Lung microvascular endothelial cell (primary cell): ENCODE measurements at regions not wholly inside any gene's neighbourhood (a gene's known extent, or its start where the extent isn't known, plus 50 kb on each side); places are given as distances from the start of the nearest gene placed in this dataset.

Experiments used
- DNase-seq, 2 donors: peaks; one replicate each; pipeline versions ENCODE4 v3.0.0 to v3.0.0-alpha.2; 2010; ENCODE audit warnings: low read depth in 2 of 2

DNA sequence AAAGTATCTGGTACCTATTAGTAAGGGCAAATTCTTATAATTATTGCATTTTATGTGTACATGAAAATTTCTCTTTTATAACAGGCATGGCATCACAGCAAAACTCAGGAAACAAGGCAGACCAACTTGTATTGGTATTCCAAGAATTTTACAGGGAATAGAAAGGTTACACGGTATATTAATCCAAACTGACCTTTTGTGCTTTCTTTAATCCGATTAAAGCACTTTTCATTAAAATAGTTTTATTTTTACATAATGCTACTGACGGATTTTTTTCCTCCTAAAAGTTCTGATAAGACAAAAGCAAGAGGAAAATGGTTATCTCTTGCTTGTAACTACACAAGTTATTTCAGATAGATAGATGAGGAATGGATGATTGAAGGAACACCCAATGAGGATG is 137.0 kb upstream of the SLCO3A1 start:
- DNase-seq = no peak

DNA sequence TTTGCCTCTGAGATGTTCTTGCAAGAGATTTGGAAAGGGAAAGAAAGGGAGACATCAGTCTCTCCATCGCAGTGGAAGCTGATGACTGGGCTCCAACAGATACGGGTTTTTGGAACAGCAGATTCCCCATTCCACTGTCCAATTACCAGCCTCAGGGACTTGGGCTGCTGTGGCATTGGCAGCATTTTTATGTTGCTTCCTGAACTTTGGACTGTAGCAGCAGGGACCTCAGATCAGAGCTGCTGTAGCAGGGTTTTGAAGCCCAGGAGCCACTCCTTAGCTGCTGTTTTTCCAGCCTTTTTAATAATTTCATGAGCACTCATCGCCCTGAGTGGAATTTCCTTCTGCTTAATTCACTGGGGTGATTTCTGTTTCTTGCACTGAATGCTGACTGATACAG is 135.7 kb upstream of the SLCO3A1 start:
- DNase-seq = no peak

DNA sequence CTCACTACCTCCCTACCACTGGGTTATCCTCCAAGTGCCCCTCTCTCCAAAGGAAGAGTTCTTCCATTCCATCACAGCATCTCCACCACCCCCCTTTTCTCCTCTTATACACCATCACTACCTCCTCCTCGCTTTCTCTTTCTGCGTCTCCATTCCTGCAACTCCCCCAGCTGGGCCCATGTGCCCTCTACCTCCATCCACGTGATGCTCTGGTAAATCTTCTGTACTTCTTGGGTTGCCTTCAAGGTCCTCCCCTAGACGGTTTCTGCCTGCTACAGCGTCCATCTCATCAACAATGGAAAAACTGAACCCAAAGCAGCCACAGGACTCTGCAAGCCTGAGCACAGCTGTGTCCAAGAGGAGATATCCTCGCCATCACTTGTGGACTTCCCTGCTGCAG is 129.5 kb upstream of the SLCO3A1 start:
- no peak for DNase-seq

DNA sequence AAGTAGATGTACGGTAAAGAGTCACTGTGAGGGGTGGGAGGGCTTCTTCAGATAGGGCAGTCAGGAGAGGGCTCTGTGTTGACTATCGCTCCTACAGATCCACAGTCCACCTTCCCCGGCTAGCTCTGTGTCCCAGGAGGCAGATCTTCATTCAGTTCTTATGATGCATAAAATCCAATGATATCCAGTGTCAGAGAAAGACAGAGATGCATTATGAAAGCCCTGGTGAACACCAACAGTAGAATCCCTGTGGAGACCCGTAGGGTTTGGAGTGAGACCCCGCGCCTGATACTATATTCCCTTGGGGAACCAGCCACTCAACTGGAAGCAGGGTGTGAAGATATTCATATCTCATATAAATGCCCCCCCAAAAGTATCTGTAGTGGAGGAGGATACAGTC is 119.8 kb upstream of the SLCO3A1 start:
- DNase-seq = no peak

DNA sequence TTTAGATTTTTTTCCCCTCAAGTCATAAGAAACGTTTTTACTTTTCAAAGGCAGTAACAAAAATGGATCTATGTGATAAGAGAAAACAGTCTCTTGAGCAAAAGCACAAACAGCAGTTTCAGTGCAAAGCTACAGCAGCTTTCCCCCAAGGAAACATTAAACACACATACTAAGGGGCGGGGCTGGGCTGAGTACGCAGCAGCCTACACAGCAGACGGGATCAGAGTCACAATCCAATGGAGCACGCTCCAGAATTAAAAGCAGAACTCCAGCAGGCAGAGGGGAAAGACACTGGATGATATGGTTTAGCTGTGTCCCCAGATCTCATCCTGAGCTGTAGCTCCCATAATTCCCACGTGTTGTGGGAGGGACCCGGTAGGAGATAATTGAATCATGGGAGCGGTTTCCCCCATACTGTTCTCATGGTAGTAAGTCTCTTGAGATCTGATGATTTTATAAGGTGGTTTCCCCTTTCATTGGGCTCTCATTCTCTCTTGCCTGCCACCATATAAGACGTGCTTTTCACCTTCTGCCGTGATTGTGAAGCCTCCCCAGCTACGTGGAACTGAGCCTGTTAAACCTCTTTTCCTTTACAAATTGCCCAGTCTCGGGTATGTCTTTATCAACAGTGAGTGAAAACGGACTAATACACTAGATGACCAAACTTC is 116.2 kb upstream of the SLCO3A1 start:
- no peak for DNase-seq

DNA sequence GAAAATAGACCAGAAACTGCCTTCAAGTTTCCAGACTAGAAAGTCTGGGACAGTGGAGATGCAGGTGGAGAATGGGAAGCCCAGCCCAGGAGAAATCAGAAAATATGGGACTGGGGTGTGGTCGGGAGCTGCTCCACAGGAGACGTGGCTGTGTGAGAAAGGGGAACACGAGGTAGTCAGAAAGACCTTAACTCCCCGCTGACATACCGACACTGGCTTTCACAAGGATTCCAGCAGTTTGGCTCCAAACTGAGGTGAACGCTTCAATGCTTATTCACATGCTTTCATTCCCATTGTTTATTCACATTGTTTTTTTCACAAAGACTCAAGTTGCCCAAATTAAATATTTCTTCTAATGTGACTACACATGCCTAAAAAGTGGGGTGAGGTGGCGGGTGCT is 111.5 kb upstream of the SLCO3A1 start:
- DNase-seq = no peak

DNA sequence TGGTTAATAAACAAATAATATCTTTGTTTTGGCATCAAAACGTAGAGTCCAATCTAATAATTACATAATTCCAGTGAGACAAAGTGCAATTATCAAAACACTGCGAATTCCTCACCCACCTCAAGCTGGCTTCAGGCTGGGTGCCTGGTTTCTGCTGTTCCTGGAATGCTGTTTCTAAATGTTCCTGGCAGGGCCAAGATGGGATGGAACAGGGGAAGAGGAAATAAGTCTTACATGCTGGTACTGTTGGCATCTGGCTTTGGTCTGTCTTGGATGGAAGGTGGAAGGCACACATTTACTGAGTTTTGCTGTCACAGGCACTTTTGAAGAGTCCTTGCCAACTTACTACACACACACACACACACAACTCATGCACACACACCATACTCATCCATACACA is 101.9 kb upstream of the SLCO3A1 start:
- DNase-seq = no peak

DNA sequence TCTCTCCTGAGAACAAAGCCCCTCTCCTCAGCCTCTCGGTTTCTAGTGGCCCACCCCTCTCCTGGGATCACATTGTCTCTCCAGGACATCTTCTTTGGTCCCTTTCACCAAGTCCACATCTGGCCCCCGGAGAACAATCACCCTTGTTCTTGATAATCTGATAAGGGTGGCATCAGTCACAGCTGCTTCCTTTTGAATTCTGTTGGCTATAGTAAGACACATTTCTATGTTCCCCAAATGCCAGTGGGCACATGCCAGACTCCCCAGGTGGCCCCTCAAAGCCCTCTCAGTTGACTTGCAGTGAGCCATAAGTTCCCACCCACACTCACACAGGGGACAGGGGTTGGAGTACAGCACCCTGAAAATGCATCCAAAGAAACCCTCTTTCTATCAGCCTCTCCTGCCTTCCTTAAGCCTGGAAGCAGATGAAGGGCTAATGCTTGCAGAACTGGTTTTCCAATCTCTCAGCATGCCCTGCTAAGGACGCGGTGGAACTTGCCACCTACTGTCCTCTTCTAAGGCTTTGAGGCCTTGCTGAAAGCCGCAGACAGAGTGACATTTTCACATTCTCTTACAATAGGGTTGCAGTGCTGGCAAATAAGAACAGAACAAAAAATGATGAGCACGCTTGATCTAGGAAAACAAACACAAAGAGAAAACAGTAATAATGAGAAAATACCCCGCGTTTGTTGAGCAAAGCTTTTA is 101.3 kb upstream of the SLCO3A1 start:
- DNase-seq = no peak

DNA sequence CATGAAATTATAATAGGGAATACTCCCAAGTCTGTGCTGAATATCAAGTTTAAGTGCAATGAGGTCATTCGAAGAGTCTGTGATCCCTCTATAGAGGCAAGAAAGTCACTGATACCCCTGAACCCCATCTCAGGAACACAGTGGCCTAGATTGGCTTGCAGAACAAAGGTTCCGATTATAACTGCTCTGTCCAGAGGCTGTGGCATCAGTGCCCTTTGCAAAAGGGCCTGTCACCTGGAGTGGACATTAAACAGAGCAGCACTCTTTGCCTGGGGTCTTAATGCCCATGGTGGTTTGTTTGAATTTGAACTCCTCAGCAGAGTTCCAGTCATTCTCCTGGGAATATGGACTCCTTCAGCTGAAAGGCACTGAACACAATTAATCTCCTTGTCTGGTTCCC is 93.9 kb upstream of the SLCO3A1 start:
- DNase-seq = no peak

DNA sequence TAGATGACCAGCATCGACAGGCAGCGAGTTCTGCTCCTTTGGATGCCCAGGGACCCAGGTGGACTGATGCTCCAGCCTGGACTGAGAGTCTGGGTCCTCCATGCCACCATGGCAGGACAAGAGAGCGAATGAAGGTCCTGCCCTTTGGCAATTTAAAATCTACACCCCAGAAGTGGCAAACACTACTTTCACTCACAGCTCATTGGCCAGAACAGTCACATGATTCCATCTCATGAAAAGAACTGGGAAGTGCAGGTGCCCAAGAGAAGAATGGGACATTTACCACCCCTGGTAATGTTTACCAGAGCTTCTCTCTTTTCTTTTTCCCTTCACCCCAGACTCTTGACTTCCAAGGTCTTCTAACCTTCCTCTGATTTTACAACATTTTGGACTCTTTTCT is 87.8 kb upstream of the SLCO3A1 start:
- no peak for DNase-seq

DNA sequence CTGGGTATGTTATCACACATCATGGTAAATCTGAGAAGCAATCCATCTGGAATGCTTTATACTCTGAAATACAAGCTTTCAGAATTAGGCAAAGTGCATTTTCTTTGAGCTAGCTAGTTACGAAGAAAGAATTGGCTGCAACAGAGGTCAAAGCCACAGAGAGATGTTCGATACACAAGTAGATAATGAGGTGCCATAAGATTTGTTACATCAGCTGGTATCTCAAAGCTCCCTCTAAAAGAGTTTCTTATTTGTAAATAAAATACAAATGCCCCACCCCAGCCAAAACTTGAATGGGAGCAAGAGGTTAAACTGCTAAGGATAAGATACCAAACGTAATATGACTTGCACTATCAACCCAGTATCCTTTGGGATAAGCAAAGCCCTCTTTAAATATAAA is 84.0 kb upstream of the SLCO3A1 start:
- DNase-seq = no peak

DNA sequence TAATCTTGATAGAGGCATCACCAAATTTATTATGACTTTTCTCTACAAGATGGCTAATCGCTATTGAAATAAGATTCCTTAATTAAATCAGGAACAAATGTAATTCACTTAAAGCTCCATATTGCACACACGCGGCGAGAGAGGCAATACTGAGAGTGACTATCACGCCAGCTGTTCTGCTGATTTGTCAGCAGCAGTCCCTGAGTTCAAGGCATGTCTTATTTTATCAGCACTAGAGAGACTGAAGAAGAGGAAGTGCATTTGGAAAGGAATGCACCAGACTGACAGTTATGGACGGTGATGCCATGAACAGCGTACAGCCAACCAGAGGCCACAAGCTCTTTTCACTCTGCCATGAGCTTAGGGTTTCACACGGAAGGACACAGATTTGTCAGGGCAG is 83.6 kb upstream of the SLCO3A1 start:
- no peak for DNase-seq

DNA sequence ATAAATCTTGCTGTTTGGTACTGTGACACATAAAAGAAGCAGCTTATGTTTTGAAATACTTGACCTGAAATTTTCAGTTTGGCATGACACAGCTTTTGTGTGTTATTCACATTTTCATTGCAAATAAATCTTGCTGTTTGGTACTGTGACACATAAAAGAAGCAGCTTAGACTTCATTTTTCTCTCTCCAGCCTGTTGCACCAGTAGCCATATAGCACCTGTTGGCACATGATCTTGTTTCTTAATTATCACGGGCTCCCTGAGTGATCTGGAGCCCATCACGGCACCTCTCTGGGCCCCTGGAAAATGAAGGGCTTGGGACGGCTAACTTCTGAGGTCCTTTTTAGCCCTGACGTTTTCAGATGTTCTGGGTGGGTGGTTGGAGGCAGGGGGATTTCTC is 77.4 kb upstream of the SLCO3A1 start:
- no peak for DNase-seq

DNA sequence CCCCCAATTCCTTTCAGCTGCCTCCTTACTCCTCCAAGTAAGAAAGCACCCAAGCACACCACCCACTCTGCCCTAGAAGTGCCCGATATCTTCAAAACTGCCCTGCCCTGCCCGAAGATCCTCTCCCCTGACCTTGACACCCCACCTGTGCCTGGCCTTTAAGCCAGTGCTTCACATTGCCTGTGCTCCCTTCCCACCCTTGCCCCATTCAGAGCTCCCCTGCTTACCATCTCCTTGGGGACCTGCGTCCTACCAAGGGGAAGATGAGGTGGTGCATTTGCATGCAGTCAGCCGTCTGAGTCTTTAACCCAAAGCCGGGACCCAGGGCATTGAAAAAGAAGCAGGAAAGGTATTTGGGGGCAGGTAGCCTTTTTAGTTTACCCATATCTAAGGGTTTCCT is 73.5 kb upstream of the SLCO3A1 start:
- DNase-seq = no peak

DNA sequence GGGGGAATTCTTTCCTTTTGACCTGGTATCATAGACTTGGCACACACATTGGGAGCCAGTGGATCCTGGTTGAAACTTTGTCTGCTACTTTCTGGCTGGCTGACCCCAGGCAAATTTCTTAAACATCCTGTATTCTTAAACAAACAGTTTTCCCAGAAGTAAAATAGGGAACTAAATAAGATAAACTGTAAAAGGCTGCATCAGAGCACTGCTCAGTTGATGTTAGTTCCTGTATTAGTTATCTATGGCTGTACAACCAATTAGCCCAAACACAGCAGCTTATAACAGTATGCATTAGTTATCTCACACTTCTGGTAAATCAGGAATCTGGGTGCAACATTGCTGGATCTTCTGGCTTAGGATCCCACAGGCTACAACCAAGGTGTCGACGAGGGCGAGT is 73.1 kb upstream of the SLCO3A1 start:
- DNase-seq = no peak

DNA sequence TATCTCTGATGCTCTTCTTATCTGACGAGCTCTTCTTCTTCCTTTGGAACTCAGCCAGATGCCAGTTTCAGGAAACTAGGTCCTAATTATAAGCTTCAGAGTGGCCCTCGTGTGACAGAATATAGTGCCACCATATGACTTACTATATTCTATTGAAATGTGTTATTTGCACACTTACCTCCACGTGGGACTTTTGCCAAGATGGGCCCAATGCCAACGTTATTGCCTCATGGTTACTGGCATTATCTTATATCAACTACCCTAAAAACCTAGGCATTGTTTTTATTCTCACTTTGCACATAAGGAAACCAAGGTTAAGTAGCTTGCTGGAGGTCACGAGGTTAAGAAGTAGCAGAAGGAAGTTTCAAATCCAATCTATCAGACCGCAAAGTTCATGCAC is 71.3 kb upstream of the SLCO3A1 start:
- no peak for DNase-seq

DNA sequence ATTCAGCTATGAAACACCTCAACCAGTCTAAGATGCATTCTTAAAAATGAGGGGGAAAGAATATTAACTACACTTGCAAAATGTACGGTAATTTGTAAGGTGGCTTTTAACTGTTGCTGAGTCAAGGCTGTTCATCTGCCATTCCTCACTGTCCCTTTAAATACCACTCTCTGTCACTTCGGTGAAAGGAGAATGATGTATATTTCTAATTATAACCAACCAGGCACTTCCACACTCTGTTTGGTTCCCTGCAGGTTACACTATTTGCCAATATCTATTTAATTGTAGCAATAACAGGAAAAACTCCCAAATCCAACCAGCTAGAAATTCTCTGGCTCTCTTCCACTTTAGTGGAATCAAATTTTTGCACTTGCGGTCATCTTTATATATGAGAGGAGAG is 70.5 kb upstream of the SLCO3A1 start:
- DNase-seq = no peak

DNA sequence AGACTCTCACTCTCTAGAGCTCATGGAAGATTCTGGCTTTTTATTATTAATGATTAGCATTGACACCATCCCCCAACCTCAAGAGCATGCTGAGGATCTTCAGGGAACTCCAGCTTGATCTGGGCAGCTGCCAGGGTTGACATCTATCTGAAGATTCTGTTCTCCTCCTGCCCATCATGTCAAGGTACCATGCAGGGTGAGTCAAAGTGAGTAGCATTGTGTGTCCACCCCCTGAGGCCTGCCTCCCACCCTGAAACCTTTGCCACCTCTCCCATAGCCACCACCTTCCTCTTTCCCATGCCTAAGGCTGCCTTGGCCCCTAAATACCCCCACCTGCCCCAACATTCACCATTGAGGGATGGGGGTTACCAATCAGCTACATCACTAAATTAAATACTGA is 70.1 kb upstream of the SLCO3A1 start:
- no peak for DNase-seq

DNA sequence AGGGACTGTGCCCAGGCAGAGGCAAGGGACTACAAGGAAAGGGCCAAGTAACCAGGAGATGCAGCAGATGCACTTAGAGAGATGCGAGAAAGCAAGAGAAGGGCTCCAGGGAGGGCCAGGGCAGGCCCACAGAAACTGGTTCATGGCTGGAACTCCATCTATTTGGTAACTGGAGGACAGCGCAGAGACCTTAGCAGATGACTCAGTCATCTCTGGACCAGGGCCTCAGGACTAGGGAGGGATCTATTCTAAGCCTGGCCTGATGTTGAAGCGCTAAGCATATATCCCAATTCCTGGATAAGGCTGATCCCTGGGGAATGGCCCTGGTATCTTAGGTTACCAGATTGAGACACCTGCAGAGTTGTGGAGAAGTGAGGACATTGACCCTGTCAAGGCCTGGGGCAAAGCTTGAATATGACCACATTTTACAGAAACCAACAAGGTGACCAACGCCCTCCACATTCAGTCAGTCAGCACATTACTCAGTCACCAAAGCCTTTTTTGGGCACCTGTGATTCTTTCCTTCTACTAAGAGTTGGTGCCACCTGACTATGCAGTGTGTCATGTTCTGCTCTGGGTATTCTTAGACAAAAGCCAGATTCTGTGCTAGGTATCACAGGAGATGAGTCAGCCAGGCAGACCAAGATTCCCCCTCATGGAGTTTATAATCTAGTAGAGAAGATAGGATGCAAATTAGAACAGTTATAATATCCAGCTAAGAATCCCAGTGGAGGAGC is 68.4 kb upstream of the SLCO3A1 start:
- DNase-seq = no peak

DNA sequence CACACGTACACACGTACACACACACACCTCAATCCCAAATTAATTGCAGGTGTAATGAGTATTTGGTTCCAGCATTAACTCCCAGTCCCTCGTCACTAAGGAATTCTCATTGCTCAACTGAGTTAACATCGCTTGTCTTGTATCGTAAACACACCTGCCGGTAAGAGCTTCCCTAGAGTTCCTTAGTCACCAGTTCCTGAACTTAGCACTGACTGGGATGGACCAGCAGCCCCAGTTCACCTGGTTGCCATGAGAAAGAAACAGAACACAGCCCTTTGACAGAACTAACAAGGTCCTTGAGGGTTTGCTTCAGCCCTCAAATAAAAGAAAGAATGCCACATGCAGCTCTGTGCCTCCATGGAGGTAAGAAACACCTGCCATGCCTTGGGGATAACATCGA is 66.3 kb upstream of the SLCO3A1 start:
- DNase-seq = no peak

DNA sequence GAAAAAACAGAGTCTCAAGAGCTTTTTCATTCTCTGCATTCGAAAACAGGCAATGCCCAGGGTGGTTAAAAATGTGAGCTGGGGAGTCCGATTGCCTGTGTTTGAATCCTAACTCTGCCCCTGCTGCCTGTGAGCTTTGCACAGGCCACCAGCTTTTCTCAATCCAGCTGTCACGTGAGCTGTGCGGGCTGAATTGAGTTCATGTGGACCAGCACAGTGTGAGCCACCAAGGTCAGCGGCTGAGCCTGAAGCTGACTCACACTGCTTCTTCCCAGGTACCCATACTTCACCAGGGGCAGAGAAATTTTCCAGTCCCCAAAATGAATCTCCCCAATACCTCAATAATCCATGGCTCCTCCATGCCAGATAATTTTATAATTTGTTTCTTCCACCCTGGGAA is 64.4 kb upstream of the SLCO3A1 start:
- no peak for DNase-seq

DNA sequence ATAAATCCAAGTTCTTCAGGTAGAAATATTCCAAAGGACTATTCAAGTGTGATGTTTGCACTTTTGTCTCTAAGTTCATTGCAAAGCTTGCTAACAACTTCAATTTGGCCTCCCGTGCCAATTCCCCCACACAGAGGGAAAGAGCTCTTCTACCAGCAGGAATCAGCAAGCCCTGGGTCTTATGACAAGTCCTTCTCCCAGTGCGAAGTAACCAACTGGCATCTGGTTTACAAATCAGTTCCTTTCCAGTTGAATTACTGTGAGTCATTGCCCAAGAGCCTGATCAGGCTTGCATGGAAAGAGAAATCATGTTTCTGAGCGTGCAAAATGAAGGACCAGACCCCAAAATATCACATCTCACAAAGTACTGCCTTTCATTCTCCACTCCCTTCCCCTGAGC is 62.7 kb upstream of the SLCO3A1 start:
- DNase-seq = no peak

DNA sequence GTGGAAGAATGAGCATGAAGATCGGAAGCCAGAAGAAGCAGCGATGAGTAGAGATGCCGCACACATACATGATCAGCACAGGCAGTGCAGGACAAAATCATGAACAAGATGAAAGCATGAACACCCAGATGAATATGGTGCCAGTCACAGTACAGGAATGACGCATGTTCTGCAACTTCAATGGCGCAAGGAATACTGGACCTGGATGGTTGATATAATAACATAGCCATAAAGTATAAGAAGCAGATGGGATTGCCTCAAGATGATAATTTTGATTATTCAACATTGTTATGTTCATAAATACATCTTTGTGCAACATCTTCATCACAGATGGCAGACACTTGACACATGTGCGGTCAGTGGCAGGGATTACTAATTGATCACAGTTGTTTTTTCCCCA is 59.7 kb upstream of the SLCO3A1 start:
- no peak for DNase-seq
